GF-D8 (cell line): ENCODE measurements at regions not wholly inside any gene's neighbourhood (a gene's known extent, or its start where the extent isn't known, plus 50 kb on each side); places are given as distances from the start of the nearest gene placed in this dataset.

Source experiments
- DNase-seq: peaks from one replicate; lab custom pipeline; 2025; lab: John Stamatoyannopoulos, UW

- no peak for DNase-seq
Observed at GRCh38 chr5:20554001-20554400, 566.0 kb upstream of the CDH18 start.

GRCh38 chr5:20537911-20538703 is 550.1 kb upstream of the CDH18 start:
- DNase-seq = no peak

GRCh38 chr5:20536813-20537212 is 548.8 kb upstream of the CDH18 start:
- peak; percentile 69 for DNase-seq

GRCh38 chr5:20536341-20536740 is 548.3 kb upstream of the CDH18 start:
- peak; percentile 50 for DNase-seq

- no peak for DNase-seq
Observed at GRCh38 chr5:20528471-20528870, 540.5 kb upstream of the CDH18 start.

- no peak for DNase-seq
Observed at GRCh38 chr5:20524991-20525529, 537.1 kb upstream of the CDH18 start.

DNA sequence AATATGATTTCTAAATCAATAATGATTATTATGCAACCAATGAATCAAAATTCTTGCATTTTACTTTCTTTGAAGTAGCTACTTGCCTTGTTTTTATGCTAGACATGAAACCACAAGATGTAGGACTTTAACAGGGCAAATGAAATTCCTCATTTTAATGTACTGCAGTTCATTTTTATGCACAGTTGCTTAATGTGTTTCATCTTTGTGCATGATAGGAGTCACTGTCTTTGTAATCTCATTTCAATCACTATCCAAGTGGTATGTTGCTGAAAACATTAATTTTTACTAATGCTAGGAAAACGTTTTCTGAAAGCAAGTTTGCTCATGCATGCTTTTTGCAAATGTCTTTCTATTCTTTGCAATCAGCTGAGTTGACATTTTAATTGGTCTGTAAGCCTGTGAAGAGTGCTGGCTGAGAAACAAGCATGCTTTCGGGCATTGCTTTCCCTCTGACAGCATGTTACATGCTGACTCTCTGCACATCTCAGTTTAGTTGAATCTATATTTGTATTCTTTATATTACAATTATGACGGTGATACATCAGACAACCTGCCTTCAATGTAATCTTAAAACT is 535.0 kb upstream of the CDH18 start:
- DNase-seq = no peak

- DNase-seq = no peak
Observed at GRCh38 chr5:20515606-20516005, 527.6 kb upstream of the CDH18 start.

DNA sequence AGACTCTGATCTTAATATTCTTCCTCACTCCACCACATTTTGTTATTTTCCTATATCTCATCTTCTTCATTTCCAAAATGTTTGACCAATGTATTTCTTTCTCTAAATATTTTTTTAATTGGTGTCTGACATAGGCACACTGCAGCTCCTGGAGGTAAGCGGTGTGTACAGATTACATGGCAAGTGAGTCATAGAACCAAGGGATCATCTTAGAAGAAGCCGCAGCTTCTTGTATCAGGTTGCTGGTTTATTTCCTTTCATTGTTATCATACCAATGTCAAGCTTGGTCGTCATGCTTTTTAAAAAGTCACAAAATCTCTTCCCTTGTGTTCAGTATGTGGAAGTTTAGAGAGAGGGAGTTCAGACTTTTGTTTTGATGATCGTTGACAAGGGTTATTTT is 526.1 kb upstream of the CDH18 start:
- DNase-seq = no peak

GRCh38 chr5:20500546-20500945 is 512.5 kb upstream of the CDH18 start:
- no peak for DNase-seq

DNA sequence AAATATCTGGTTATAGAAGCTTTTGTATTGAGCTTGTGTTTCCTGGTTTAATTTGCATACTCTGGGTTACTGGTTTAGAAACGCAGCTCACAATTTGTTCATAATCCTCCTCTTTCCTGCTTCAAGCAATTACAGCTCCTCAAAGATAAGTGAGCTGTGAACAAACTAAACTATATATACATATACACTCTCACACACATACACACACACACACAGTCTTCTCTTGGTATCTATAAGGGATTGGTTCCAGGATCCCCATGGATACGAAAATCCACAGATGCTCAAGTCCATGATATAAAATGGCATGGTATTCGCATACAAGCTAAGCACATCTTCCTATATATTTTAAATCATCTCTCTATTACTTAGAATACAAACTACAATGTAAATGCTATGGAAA is 510.9 kb upstream of the CDH18 start:
- no peak for DNase-seq

DNA sequence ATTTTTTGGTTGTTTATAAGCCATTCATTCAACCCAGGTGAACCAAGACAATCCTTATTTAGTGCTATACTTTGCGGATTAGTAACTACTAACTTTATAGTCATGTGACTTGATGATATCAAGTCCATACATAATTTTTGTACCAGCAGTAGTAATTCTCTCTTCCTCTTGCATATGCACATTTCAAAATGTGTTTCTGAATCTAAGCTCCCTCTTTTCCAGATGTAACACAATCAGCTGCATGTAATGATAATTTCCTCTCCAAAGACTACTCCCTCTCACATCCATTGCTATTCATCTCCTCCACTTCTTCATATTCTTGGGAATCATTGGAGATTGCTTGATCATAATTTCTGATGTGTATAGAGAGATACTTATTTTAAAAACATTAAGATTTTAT is 510.1 kb upstream of the CDH18 start:
- DNase-seq = no peak

DNA sequence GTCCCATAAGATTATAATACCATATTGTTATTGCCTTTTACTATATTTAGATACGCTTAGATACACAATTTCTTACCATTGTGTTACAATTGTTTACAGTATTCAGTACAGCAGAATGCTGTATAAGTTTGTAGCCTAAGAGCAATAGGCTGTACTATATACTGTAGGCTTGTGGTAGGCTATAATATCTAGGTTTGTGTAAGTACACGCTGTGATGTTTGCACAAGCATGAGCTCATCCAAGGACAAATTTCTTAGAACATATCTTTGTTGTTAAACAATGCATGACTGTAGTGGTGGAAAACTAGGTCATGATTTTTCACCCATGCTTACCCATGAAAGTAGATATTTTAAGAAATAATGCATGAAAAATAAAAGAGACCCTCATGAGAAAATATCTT is 509.4 kb upstream of the CDH18 start:
- no peak for DNase-seq

GRCh38 chr5:20494706-20495105 is 506.7 kb upstream of the CDH18 start:
- DNase-seq = no peak

- no peak for DNase-seq
Observed at GRCh38 chr5:20486826-20487225, 498.8 kb upstream of the CDH18 start.

DNA sequence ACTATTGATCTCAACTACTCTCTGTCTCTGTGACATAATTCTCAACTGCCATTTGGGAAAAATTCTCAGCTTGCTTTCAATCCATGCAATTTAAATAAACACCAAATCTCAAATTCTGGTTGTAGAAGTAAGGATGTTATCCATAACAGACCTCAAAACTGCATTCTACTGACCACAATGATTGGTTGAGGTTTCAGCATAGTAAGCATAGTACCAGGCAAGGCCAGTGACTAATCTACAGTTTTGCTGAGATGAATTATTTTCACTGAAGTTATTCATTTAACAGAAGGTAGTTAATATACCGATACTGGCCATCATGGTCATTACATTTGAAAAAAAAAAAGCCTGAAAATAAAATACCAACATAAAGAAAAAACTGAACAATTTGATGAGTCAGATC is 488.0 kb upstream of the CDH18 start:
- DNase-seq = no peak

- DNase-seq = no peak
Observed at GRCh38 chr5:20470997-20471396, 483.0 kb upstream of the CDH18 start.

GRCh38 chr5:20469792-20470191 is 481.8 kb upstream of the CDH18 start:
- DNase-seq = no peak

GRCh38 chr5:20469390-20469789 is 481.4 kb upstream of the CDH18 start:
- DNase-seq = no peak

DNA sequence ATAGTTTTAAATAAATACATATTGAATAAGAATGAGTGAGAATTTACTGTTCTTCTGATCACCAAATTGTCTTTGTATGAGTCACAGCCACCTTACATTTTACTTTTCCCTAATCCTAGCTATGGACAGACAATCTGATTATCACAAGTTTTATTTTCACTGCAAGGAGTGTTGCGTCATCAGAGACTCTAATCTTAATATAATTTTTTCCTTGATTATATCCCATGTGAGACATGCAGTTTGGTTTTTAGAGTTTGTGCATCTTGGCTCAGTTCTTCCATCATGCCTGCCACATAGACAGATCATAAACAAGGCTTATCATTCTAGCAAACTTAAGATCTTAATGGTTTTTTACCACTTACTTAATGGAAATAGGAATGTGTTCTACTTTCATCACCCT is 478.5 kb upstream of the CDH18 start:
- DNase-seq = no peak

- no peak for DNase-seq
Observed at GRCh38 chr5:20463206-20463605, 475.2 kb upstream of the CDH18 start.

- no peak for DNase-seq
Observed at GRCh38 chr5:20446121-20446520, 458.1 kb upstream of the CDH18 start.

GRCh38 chr5:20445326-20445860 is 457.4 kb upstream of the CDH18 start:
- no peak for DNase-seq
